HG03354 (cell line): ENCODE measurements at regions not wholly inside any gene's neighbourhood (a gene's known extent, or its start where the extent isn't known, plus 50 kb on each side); places are given as distances from the start of the nearest gene placed in this dataset.
A peak's percentile ranks its signal among the peaks of the same experiment; 100 is the strongest.
"Not testable (repeated sequence)": the region's sequence is repeated elsewhere in the genome, so short reads cannot be mapped to it uniquely, and the experiment has no call there.

Source experiments
- ATAC-seq: cut with Tn5 transposase; IDR thresholded peaks from one replicate; pipeline ENCODE4 v1.9.1; 2021; ENCODE audit warnings: mild to moderate bottlenecking; ENCODE audit not compliant: unreplicated experiment, poor library complexity, severe bottlenecking

GRCh38 chr2:128516938-128517337 is 198.3 kb upstream of the HS6ST1 start:
- ATAC-seq: no peak

GRCh38 chr2:128519028-128519427 is 200.4 kb upstream of the HS6ST1 start:
- ATAC-seq: not testable (repeated sequence)

GRCh38 chr2:128519517-128520215 is 201.0 kb upstream of the HS6ST1 start:
- no peak for ATAC-seq

- peak; percentile 12 for ATAC-seq
These were observed 201.7 kb upstream of the HS6ST1 start for GRCh38 chr2:128520340-128520739.

- ATAC-seq: peak; percentile 96
These were observed 202.1 kb upstream of the HS6ST1 start for GRCh38 chr2:128520791-128521190.

GRCh38 chr2:128521482-128521881 is 202.8 kb upstream of the HS6ST1 start:
- no peak for ATAC-seq

- ATAC-seq: no peak
These were observed 204.2 kb upstream of the HS6ST1 start for GRCh38 chr2:128522829-128523228.

GRCh38 chr2:128523457-128523856 is 204.8 kb upstream of the HS6ST1 start:
- ATAC-seq: no peak

- no peak for ATAC-seq
These were observed 205.5 kb upstream of the HS6ST1 start for GRCh38 chr2:128524183-128524582.

- no peak for ATAC-seq
These were observed 207.0 kb upstream of the HS6ST1 start for GRCh38 chr2:128525653-128526052.

- no peak for ATAC-seq
These were observed 207.8 kb upstream of the HS6ST1 start for GRCh38 chr2:128526455-128526976.

- no peak for ATAC-seq
These were observed 209.5 kb upstream of the HS6ST1 start for GRCh38 chr2:128528133-128528532.

- no peak for ATAC-seq
These were observed 211.4 kb upstream of the HS6ST1 start for GRCh38 chr2:128530025-128530573.

- no peak for ATAC-seq
These were observed 213.2 kb upstream of the HS6ST1 start for GRCh38 chr2:128531856-128532255.

GRCh38 chr2:128533101-128533500 is 214.4 kb upstream of the HS6ST1 start:
- no peak for ATAC-seq

- no peak for ATAC-seq
These were observed 216.2 kb upstream of the HS6ST1 start for GRCh38 chr2:128534688-128535392.

GRCh38 chr2:128535953-128536352 is 217.3 kb upstream of the HS6ST1 start:
- ATAC-seq: no peak

GRCh38 chr2:128536925-128537620 is 218.4 kb upstream of the HS6ST1 start:
- ATAC-seq: no peak

- ATAC-seq: no peak
These were observed 219.0 kb upstream of the HS6ST1 start for GRCh38 chr2:128537646-128538045.

GRCh38 chr2:128538396-128538795 is 219.7 kb upstream of the HS6ST1 start:
- no peak for ATAC-seq
